GM23338 (cell line): ENCODE measurements at regions not wholly inside any gene's neighbourhood (a gene's known extent, or its start where the extent isn't known, plus 50 kb on each side); places are given as distances from the start of the nearest gene placed in this dataset.

Experiments
- ATAC-seq: fragments of 200-7000 bp; cut with Tn5 transposase; 3 replicates; pipeline ENCODE4 v1.9.1; 2020
- DNase-seq: peaks from one replicate; pipeline ENCODE4 v3.0.0-alpha.2; 2015; ENCODE audit warnings: low spot score
- H2AFZ ChIP-seq: fragments of 200-600 bp; sonication (generic); 2 replicates; pipeline ENCODE4 v1.8.0; 2016; ENCODE audit warnings: antibody characterized with exemption, mild to moderate bottlenecking, moderate library complexity
- H3F3A ChIP-seq: fragments of 200-600 bp; sonication (generic); replicated peaks from 2 replicates; pipeline ENCODE4 v1.8.0; 2017; ENCODE audit warnings: antibody characterized with exemption, mixed run types, low read depth
- H3K27ac ChIP-seq: fragments of 200-600 bp; sonication (generic); 2 replicates; pipeline ENCODE4 v1.6.1; 2016; ENCODE audit warnings: low read depth
- H3K27me3 ChIP-seq: fragments of 200-600 bp; sonication (generic); 2 replicates; pipeline ENCODE4 v1.8.0; 2016; ENCODE audit warnings: mild to moderate bottlenecking, mixed run types, moderate library complexity; ENCODE audit not compliant: insufficient read depth
- H3K36me3 ChIP-seq: fragments of 200-600 bp; sonication (generic); 2 replicates; pipeline ENCODE4 v1.8.0; 2016; ENCODE audit warnings: mild to moderate bottlenecking; ENCODE audit not compliant: insufficient read depth
- H3K4me1 ChIP-seq: fragments of 200-600 bp; sonication (generic); 2 replicates; pipeline ENCODE4 v1.8.0; 2016; ENCODE audit warnings: mild to moderate bottlenecking, moderate library complexity; ENCODE audit not compliant: insufficient read depth
- H3K4me2 ChIP-seq: fragments of 200-600 bp; sonication (generic); 2 replicates; pipeline ENCODE4 v1.7.1; 2017; ENCODE audit warnings: mixed run types
- H3K4me3 ChIP-seq: fragments of 200-600 bp; sonication (generic); 2 replicates; pipeline ENCODE4 v1.6.1; 2016; ENCODE audit warnings: mixed run types
- H3K79me2 ChIP-seq: fragments of 200-600 bp; sonication (generic); replicated peaks from 2 replicates; pipeline ENCODE4 v1.8.0; 2017; ENCODE audit warnings: mild to moderate bottlenecking; ENCODE audit not compliant: insufficient read depth
- H3K9me2 ChIP-seq: fragments of 200-600 bp; sonication (generic); 2 replicates; pipeline ENCODE4 v1.8.0; 2017; ENCODE audit not compliant: insufficient read depth
- H4K20me1 ChIP-seq: fragments of 200-600 bp; sonication (generic); replicated peaks from 2 replicates; pipeline ENCODE4 v1.8.0; 2017; ENCODE audit warnings: mild to moderate bottlenecking; ENCODE audit not compliant: insufficient read depth
- H3K27ac Mint-ChIP-seq: 2 replicates; pipeline ENCODE4 v1.8.0; 2020; ENCODE audit warnings: inconsistent platforms, mild to moderate bottlenecking, moderate library complexity, mixed read lengths
- H3K27me3 Mint-ChIP-seq: 3 replicates; pipeline ENCODE4 v1.8.0; 2022; ENCODE audit warnings: low read depth, mild to moderate bottlenecking, moderate library complexity, mixed read lengths, inconsistent platforms; ENCODE audit not compliant: insufficient read depth, poor library complexity
- H3K36me3 Mint-ChIP-seq: 3 replicates; pipeline ENCODE4 v1.8.0; 2021; ENCODE audit warnings: low read depth, mild to moderate bottlenecking, inconsistent platforms, moderate library complexity, mixed read lengths
- H3K4me1 Mint-ChIP-seq: 3 replicates; pipeline ENCODE4 v1.8.0; 2020; ENCODE audit warnings: mild to moderate bottlenecking, inconsistent platforms, mixed read lengths
- H3K4me3 Mint-ChIP-seq: 3 replicates; pipeline ENCODE4 v1.8.0; 2021; ENCODE audit warnings: moderate library complexity, mild to moderate bottlenecking, inconsistent platforms, mixed read lengths
- H3K9me3 Mint-ChIP-seq: 3 replicates; pipeline ENCODE4 v1.8.0; 2020; ENCODE audit warnings: moderate library complexity, mild to moderate bottlenecking, inconsistent platforms, mixed read lengths
- CREB1 ChIP-seq: fragments of 250-450 bp; sonication (Bioruptor Pico); IDR thresholded peaks from 2 replicates; pipeline ENCODE4 v1.5.0; 2020; ENCODE audit warnings: low read depth, mild to moderate bottlenecking, moderate library complexity
- CTCF ChIP-seq, 2 experiments: fragments of 200-600 bp in 1 of 2; sonication (generic) in 1 of 2; conservative IDR thresholded peaks; 2 replicates each; pipeline versions ENCODE4 v1.5.1 to v1.6.1; 2016 to 2017; ENCODE audit warnings: antibody characterized with exemption in 2 of 2, low read depth in 2 of 2, mild to moderate bottlenecking in 2 of 2, moderate library complexity in 1 of 2
- EZH2phosphoT487 ChIP-seq: fragments of 200-600 bp; sonication (generic); IDR thresholded peaks from one replicate; pipeline ENCODE4 v1.8.1; 2018; ENCODE audit warnings: antibody characterized with exemption; ENCODE audit not compliant: unreplicated experiment
- JUNB ChIP-seq: IDR thresholded peaks from one replicate; pipeline ENCODE4 v1.6.1; 2016; ENCODE audit warnings: antibody characterized with exemption; ENCODE audit not compliant: unreplicated experiment
- NANOG ChIP-seq: IDR thresholded peaks from 2 replicates; pipeline ENCODE4 v1.6.1; 2016; ENCODE audit warnings: antibody characterized with exemption, borderline replicate concordance
- POLR2AphosphoS5 ChIP-seq: IDR thresholded peaks from 2 replicates; pipeline ENCODE4 v1.6.1; 2016; ENCODE audit warnings: antibody characterized with exemption, low read depth
- STAT1 ChIP-seq: IDR thresholded peaks from one replicate; pipeline ENCODE4 v1.6.1; 2016; ENCODE audit warnings: antibody characterized with exemption; ENCODE audit not compliant: unreplicated experiment
- ZNF114 ChIP-seq: fragments of 250-450 bp; sonication (Bioruptor Pico); IDR thresholded peaks from 2 replicates; pipeline ENCODE4 v1.5.0; 2020; ENCODE audit warnings: mild to moderate bottlenecking, moderate library complexity
- TF ChIP-seq, protein P1 (sequence below): IDR thresholded peaks from one replicate; pipeline ENCODE4 v1.6.1; 2018; ENCODE audit warnings: antibody characterized with exemption; ENCODE audit not compliant: unreplicated experiment
- TF ChIP-seq, protein P2 (sequence below): IDR thresholded peaks from 2 replicates; pipeline ENCODE4 v1.6.1; 2016; ENCODE audit warnings: antibody characterized with exemption

DNA sequence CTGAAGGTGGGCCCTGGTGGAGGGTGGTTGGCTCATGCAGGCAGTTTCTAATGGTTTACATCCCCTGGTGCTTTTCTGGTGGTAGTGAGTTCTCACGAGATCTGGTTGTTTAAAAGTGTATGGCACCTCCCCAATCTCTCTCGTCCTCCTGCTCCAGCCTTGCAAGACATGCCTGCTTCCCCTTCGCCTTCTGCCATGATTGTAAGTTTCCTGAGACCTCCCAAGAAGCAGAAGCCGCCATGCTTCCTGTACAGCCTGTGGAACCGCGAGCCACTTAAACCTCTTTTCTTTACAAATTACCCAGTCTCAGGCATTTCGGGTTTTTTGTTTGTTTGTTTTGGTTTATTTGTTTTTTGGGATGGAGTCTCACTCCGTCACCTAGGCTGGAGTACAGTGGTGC lies 173.2 kb downstream of the MN1 start:
- no peaks in the 10 kb centered on the region for H3K36me3 ChIP-seq
- no peak overlapping the region for H2AFZ ChIP-seq
- H3K27ac Mint-ChIP-seq, result no peak overlapping the region
- no peak overlapping the region for H3K4me2 ChIP-seq
- peaks cover 32% of the 10 kb centered on the region for H3K4me1 Mint-ChIP-seq
- no peaks in the 10 kb centered on the region for H4K20me1 ChIP-seq
- no peak overlapping the region for H3K27ac ChIP-seq
- H3K9me3 Mint-ChIP-seq, result peaks cover 18% of the 10 kb centered on the region; the same call in 2 of the 3 replicates
- no peaks in the 10 kb centered on the region for H3K9me2 ChIP-seq
- no peaks in the 10 kb centered on the region for H3K27me3 ChIP-seq
- H3K4me3 Mint-ChIP-seq, result no peak overlapping the region
- peaks cover 11% of the 10 kb centered on the region for H3K27me3 Mint-ChIP-seq
- TF ChIP-seq JUNB, result no peak
- TF ChIP-seq, protein P1, sequence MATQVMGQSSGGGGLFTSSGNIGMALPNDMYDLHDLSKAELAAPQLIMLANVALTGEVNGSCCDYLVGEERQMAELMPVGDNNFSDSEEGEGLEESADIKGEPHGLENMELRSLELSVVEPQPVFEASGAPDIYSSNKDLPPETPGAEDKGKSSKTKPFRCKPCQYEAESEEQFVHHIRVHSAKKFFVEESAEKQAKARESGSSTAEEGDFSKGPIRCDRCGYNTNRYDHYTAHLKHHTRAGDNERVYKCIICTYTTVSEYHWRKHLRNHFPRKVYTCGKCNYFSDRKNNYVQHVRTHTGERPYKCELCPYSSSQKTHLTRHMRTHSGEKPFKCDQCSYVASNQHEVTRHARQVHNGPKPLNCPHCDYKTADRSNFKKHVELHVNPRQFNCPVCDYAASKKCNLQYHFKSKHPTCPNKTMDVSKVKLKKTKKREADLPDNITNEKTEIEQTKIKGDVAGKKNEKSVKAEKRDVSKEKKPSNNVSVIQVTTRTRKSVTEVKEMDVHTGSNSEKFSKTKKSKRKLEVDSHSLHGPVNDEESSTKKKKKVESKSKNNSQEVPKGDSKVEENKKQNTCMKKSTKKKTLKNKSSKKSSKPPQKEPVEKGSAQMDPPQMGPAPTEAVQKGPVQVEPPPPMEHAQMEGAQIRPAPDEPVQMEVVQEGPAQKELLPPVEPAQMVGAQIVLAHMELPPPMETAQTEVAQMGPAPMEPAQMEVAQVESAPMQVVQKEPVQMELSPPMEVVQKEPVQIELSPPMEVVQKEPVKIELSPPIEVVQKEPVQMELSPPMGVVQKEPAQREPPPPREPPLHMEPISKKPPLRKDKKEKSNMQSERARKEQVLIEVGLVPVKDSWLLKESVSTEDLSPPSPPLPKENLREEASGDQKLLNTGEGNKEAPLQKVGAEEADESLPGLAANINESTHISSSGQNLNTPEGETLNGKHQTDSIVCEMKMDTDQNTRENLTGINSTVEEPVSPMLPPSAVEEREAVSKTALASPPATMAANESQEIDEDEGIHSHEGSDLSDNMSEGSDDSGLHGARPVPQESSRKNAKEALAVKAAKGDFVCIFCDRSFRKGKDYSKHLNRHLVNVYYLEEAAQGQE, result no peak
- TF ChIP-seq CTCF (conservative IDR thresholded peaks at IDR 0.05; ENCODE audit: low read depth in 2 of 2), result no peak
- no peak for DNase-seq
- 0 out of 2 replicates have a peak, but pooled peaks cover 5% of the 10 kb centered on the region for H3F3A ChIP-seq
- H3K36me3 Mint-ChIP-seq, result peaks cover 12% of the 10 kb centered on the region
- H3K4me1 ChIP-seq, result peaks cover 21% of the 10 kb centered on the region
- no peak overlapping the region for H3K4me3 ChIP-seq
- ATAC-seq, result no peak
- H3K79me2 ChIP-seq, result no peaks in the 10 kb centered on the region

GRCh38 chr22:27628891-27629631 lies 172.5 kb downstream of the MN1 start:
- peaks cover 37% of the 10 kb centered on the region for H3K4me1 Mint-ChIP-seq
- TF ChIP-seq CREB1 (CRISPR knock-in tag) (no peak), ZNF114 (CRISPR knock-in tag) (no peak), EZH2phosphoT487 (no peak), NANOG (no peak), STAT1 (no peak), CTCF (conservative IDR thresholded peaks at IDR 0.05; ENCODE audit: low read depth in 2 of 2) (no peak), POLR2AphosphoS5 (no peak)
- TF ChIP-seq, protein P2, sequence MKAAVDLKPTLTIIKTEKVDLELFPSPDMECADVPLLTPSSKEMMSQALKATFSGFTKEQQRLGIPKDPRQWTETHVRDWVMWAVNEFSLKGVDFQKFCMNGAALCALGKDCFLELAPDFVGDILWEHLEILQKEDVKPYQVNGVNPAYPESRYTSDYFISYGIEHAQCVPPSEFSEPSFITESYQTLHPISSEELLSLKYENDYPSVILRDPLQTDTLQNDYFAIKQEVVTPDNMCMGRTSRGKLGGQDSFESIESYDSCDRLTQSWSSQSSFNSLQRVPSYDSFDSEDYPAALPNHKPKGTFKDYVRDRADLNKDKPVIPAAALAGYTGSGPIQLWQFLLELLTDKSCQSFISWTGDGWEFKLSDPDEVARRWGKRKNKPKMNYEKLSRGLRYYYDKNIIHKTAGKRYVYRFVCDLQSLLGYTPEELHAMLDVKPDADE, result no peak
- TF ChIP-seq, protein P1, result no peak

More at GRCh38 chr22:27628891-27629631, 172.5 kb downstream of the MN1 start:
- no peaks in the 10 kb centered on the region for H3K9me2 ChIP-seq
- Mint-ChIP-seq H3K27ac (no peak overlapping the region), H3K4me3 (no peak overlapping the region), H3K36me3 (peaks cover 12% of the 10 kb centered on the region), H3K9me3 (peaks cover 18% of the 10 kb centered on the region; the same call in 2 of the 3 replicates), H3K27me3 (peaks cover 13% of the 10 kb centered on the region)
- no peaks in the 10 kb centered on the region for H3K36me3 ChIP-seq
- no peak overlapping the region for H3K4me3 ChIP-seq
- H4K20me1 ChIP-seq, result no peaks in the 10 kb centered on the region
- H3K27me3 ChIP-seq, result no peaks in the 10 kb centered on the region
- no peaks in the 10 kb centered on the region for H3K79me2 ChIP-seq
- H2AFZ ChIP-seq, result no peak overlapping the region
- no peak overlapping the region for H3K27ac ChIP-seq
- peaks cover 21% of the 10 kb centered on the region for H3K4me1 ChIP-seq
- no peak overlapping the region for H3K4me2 ChIP-seq
- ATAC-seq (no peak), DNase-seq (no peak)
- H3F3A ChIP-seq, result 0 out of 2 replicates have a peak, but pooled peaks cover 5% of the 10 kb centered on the region
